ENCODE measurements at regions not wholly inside any gene's neighbourhood (a gene's known extent, or its start where the extent isn't known, plus 50 kb on each side); places are given as distances from the start of the nearest gene placed in this dataset.

DNA sequence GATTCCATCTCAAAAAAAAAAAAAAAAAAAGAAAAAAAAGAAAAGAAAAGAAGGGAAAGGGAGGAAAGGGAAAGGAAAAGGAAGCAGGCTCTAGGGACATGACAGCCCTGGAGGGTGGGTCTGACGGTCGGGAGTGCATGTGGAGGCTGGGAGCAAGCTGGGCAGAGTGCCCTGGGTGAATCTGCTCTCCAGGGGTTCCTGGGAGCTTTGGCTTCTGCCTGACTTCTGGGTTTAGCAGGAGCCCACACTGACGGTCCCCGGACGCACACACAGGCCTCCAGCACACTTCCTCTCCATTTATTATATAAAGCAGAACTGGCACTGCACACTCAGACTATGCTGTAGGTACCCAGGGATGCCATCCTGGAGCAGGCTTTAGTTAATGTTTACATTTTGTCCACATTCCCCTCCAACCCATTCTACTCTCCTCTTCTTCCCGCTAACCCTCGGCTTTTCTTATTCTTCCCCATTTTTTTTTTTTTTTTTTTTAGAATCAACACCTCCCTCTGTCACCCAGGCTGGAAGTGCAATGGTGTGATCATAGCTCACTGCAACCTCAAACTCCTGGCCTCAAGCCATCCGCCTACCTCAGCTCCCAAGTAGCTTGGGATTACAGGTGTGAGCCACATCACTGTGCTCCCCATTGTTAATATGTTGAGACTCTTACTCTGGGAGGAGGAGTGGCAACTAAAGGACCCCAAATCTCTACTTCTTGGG lies 151.1 kb upstream of the SLC1A4 start:
- no peak for TF ChIP-seq EZH2phosphoT487 (IDR thresholded peaks at IDR 0.05; ENCODE audit: low read length)
- no peak for TF ChIP-seq EZH2 (optimal IDR thresholded peaks at IDR 0.05; ENCODE audit: low read depth, low read length)
- TF ChIP-seq, protein P1, sequence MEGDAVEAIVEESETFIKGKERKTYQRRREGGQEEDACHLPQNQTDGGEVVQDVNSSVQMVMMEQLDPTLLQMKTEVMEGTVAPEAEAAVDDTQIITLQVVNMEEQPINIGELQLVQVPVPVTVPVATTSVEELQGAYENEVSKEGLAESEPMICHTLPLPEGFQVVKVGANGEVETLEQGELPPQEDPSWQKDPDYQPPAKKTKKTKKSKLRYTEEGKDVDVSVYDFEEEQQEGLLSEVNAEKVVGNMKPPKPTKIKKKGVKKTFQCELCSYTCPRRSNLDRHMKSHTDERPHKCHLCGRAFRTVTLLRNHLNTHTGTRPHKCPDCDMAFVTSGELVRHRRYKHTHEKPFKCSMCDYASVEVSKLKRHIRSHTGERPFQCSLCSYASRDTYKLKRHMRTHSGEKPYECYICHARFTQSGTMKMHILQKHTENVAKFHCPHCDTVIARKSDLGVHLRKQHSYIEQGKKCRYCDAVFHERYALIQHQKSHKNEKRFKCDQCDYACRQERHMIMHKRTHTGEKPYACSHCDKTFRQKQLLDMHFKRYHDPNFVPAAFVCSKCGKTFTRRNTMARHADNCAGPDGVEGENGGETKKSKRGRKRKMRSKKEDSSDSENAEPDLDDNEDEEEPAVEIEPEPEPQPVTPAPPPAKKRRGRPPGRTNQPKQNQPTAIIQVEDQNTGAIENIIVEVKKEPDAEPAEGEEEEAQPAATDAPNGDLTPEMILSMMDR (IDR thresholded peaks at IDR 0.05; ENCODE audit: low read length) = no peak
- no peaks in the 10 kb centered on the region for H3K27me3 ChIP-seq (replicated peaks; ENCODE audit: insufficient read depth, low read length)
- no peak overlapping the region for H2AFZ ChIP-seq (ENCODE audit: low read length)
- H3K4me1 ChIP-seq (ENCODE audit: low read length) = no peaks in the 10 kb centered on the region
- no peak overlapping the region for H3K4me2 ChIP-seq (ENCODE audit: low read depth, low read length)
- H3F3A ChIP-seq (ENCODE audit: insufficient read depth, low read length) = no peaks in the 10 kb centered on the region
- no peaks in the 10 kb centered on the region for H3K9me3 ChIP-seq (replicated peaks; ENCODE audit: insufficient read depth, low read length)
- no peak for DNase-seq
- no peak overlapping the region for H3K4me3 ChIP-seq (ENCODE audit: low read length)
- no peaks in the 10 kb centered on the region for H3K36me3 ChIP-seq (replicated peaks; ENCODE audit: insufficient read depth, low read length)
- H3K9me2 ChIP-seq (replicated peaks; ENCODE audit: insufficient read depth, low read length) = no peaks in the 10 kb centered on the region
- no peak overlapping the region for H3K27ac ChIP-seq (ENCODE audit: low read length)
- H3K79me2 ChIP-seq (ENCODE audit: low read length) = no peaks in the 10 kb centered on the region
- no peaks in the 10 kb centered on the region for H4K20me1 ChIP-seq (ENCODE audit: insufficient read depth, low read length)
- H3K9ac ChIP-seq (ENCODE audit: low read length) = no peak overlapping the region

DNA sequence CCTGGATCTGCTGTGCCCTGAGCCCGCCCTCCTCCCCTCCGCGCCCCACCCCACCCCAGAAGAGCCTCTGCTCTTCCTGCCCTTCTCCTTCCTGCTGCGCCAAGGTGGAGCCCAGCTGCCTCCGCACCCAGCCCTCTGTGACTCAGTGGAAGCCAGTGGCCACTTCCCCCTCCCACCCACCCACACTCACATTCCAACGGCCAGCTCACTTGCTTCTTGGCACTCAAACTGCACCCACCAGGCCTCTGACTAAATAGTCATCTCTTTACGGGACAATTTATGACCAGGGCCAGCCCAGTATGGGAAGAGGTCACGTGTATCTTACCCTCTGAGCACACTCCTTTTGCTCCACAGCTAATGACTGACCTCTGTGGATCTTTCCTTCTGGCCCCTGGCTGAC lies 150.4 kb upstream of the SLC1A4 start:
- Histone ChIP-seq H3K4me1 (ENCODE audit: low read length) (no peaks in the 10 kb centered on the region), H3K36me3 (replicated peaks; ENCODE audit: insufficient read depth, low read length) (no peaks in the 10 kb centered on the region), H3K9ac (ENCODE audit: low read length) (no peak overlapping the region), H2AFZ (ENCODE audit: low read length) (no peak overlapping the region), H3K9me3 (replicated peaks; ENCODE audit: insufficient read depth, low read length) (no peaks in the 10 kb centered on the region), H3K9me2 (replicated peaks; ENCODE audit: insufficient read depth, low read length) (no peaks in the 10 kb centered on the region), H4K20me1 (ENCODE audit: insufficient read depth, low read length) (no peaks in the 10 kb centered on the region), H3K4me2 (ENCODE audit: low read depth, low read length) (no peak overlapping the region), H3K27ac (ENCODE audit: low read length) (no peak overlapping the region), H3K27me3 (replicated peaks; ENCODE audit: insufficient read depth, low read length) (no peaks in the 10 kb centered on the region), H3K4me3 (ENCODE audit: low read length) (no peak overlapping the region), H3K79me2 (ENCODE audit: low read length) (no peaks in the 10 kb centered on the region), H3F3A (ENCODE audit: insufficient read depth, low read length) (no peaks in the 10 kb centered on the region)
- DNase-seq = no peak
- no peak for TF ChIP-seq EZH2phosphoT487 (IDR thresholded peaks at IDR 0.05; ENCODE audit: low read length)
- no peak for TF ChIP-seq EZH2 (optimal IDR thresholded peaks at IDR 0.05; ENCODE audit: low read depth, low read length)
- TF ChIP-seq, protein P1 (IDR thresholded peaks at IDR 0.05; ENCODE audit: low read length) = no peak

- Histone ChIP-seq H3K9me3 (replicated peaks; ENCODE audit: insufficient read depth, low read length) (no peaks in the 10 kb centered on the region), H3K9ac (ENCODE audit: low read length) (no peak overlapping the region), H3K4me2 (ENCODE audit: low read depth, low read length) (no peak overlapping the region), H2AFZ (ENCODE audit: low read length) (0 out of 2 replicates have a peak overlapping the region, but pooled peaks have one; percentile 24), H3K27me3 (replicated peaks; ENCODE audit: insufficient read depth, low read length) (no peaks in the 10 kb centered on the region), H4K20me1 (ENCODE audit: insufficient read depth, low read length) (no peaks in the 10 kb centered on the region), H3F3A (ENCODE audit: insufficient read depth, low read length) (no peaks in the 10 kb centered on the region), H3K27ac (ENCODE audit: low read length) (no peak overlapping the region), H3K36me3 (replicated peaks; ENCODE audit: insufficient read depth, low read length) (no peaks in the 10 kb centered on the region), H3K4me1 (ENCODE audit: low read length) (no peaks in the 10 kb centered on the region), H3K9me2 (replicated peaks; ENCODE audit: insufficient read depth, low read length) (no peaks in the 10 kb centered on the region), H3K79me2 (ENCODE audit: low read length) (no peaks in the 10 kb centered on the region), H3K4me3 (ENCODE audit: low read length) (no peak overlapping the region)
- no peak for TF ChIP-seq EZH2phosphoT487 (IDR thresholded peaks at IDR 0.05; ENCODE audit: low read length)
- TF ChIP-seq EZH2 (optimal IDR thresholded peaks at IDR 0.05; ENCODE audit: low read depth, low read length) = no peak
- TF ChIP-seq, protein P1 (IDR thresholded peaks at IDR 0.05; ENCODE audit: low read length) = no peak
- DNase-seq = no peak
Measured at GRCh38 chr2:64839844-64840243, 149.4 kb upstream of the SLC1A4 start.

Measured in MM.1S (cell line).